Activated T-cell treated with anti-CD3 and anti-CD28 coated beads, Interleukin-2, amount 50 U/mL, for 48 hours (primary cell): ENCODE measurements at regions not wholly inside any gene's neighbourhood (a gene's known extent, or its start where the extent isn't known, plus 50 kb on each side); places are given as distances from the start of the nearest gene placed in this dataset.
"Not testable (repeated sequence)": the region's sequence is repeated elsewhere in the genome, so short reads cannot be mapped to it uniquely, and the experiment has no call there.

Experiments
- DNase-seq, 2 experiments: peaks; one replicate each; pipeline ENCODE4 v3.0.0-alpha.2; 2020

GRCh38 chr2:39925312-39925711 lies 146.3 kb upstream of the THUMPD2 start:
- DNase-seq = no peak

- no peak for DNase-seq
Observed at GRCh38 chr2:39923455-39923854, 144.4 kb upstream of the THUMPD2 start.

DNA sequence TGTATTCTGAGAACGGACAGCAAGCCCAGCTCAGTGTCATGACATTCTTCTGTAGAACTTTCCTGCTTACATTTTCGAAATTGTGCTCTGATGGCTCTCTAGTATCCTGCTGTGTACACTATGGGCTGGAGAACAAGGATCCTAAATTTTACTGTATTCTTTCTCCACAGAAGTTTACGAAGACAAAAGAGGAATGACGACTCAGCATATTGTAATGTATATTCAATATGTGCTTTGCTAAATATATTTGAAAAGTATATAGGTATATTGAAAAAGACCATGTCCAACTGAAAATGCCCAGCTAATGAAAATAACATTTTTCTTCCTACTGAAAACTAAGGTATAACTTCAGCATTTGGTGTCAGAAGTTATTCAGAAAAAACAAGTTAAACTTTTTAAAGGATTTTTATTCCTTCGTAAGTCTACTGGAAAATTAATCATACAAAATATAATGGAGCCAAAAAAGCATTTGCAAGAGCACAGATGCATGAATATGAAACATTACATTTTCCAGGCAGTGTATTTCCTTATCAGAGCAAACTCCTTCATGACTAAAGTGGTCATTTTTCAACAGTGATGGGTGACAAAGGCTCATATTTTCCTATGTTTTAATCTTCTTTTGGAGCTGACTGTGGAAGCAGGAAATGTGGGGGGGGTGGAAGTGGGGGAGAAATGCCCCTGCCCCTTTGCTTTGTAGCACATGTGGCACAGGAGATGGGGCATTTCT lies 143.8 kb upstream of the THUMPD2 start:
- no peak for DNase-seq

GRCh38 chr2:39920307-39920801 lies 141.3 kb upstream of the THUMPD2 start:
- peak in 1 of 2 experiments; percentile 36 for DNase-seq

GRCh38 chr2:39919511-39920306 lies 140.7 kb upstream of the THUMPD2 start:
- peak in 1 of 2 experiments; percentile 35 for DNase-seq

DNA sequence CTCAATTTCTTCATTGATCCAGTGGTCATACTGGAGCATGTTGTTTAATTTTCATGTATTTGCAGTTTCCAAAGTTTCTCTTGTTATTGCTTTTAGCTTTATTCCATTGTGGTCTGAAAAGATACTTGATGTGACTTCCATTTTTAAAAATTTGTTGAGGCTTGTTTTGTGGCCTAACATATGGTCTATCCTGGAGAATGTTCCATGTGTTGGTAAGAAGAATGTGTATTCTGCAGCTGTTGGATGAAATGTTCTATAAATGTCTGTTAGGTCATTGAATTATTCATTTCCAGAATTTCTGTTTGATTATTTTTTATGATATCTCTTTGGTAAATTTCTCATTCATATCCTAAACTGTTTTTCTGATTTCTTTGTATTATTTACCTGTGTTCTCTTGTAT lies 139.8 kb upstream of the THUMPD2 start:
- no peak for DNase-seq

GRCh38 chr2:39917371-39917770 lies 138.3 kb upstream of the THUMPD2 start:
- DNase-seq = not testable (repeated sequence)

DNA sequence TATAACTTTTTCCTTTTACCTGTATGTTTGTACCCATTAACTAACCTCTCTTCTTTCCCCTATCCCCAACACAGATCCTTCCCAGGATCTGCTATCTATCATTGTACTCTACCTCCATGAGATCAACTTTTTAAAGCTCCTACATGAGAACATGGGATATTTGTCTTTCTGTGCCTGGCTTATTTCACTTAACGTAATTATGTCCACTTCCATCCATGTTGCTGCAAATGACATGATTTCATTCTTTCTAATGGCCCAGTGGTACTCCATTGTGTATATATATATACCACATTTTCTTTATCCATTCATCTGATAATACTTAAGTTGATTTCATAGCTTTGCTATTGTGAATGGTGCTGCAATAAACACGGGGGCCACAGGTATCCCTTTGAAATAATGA lies 135.9 kb upstream of the THUMPD2 start:
- DNase-seq = no peak

GRCh38 chr2:39913648-39914461 lies 134.8 kb upstream of the THUMPD2 start:
- no peak for DNase-seq

- no peak for DNase-seq
Observed at GRCh38 chr2:39902103-39902502, 123.0 kb upstream of the THUMPD2 start.

DNA sequence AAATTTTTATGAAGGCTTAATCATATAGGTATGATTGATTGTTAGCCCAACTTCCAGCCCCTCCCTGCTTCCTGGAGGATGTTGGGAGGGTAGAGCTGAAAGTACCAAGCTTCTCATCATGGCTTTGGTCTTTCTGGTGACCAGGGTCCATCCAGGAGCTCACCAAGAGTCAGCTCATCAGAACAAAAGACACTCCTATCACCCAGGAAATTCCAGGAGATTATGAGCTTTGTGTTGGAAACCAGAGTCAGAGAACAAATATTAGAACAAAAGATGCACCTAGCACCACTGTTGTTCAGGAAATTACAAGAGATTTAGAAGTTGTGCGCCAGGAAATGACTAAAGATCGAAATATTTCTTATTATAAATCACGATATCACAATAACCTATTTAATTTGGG lies 119.9 kb upstream of the THUMPD2 start:
- no peak for DNase-seq

GRCh38 chr2:39897273-39897672 lies 118.2 kb upstream of the THUMPD2 start:
- no peak for DNase-seq

GRCh38 chr2:39894082-39894481 lies 115.0 kb upstream of the THUMPD2 start:
- no peak for DNase-seq

GRCh38 chr2:39893616-39894015 lies 114.6 kb upstream of the THUMPD2 start:
- DNase-seq = no peak

DNA sequence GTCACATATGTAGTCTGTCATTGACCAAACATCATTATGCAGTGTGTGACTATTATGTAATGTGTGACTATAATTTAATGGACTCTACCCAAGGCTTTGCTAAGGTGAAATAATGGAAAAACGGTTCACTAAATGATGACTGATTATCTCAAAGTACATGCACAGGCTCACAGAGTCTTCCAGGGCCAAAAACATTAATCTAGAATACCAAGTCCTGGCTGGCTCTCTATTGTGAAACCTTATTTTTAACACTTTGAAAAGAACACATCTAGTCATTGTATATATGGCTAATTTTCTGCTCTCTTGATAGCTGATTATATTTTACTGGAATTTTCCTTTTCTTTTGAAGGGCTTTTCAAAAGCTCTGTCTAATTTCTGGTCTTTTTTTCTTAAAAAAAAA lies 102.9 kb upstream of the THUMPD2 start:
- DNase-seq = no peak

DNA sequence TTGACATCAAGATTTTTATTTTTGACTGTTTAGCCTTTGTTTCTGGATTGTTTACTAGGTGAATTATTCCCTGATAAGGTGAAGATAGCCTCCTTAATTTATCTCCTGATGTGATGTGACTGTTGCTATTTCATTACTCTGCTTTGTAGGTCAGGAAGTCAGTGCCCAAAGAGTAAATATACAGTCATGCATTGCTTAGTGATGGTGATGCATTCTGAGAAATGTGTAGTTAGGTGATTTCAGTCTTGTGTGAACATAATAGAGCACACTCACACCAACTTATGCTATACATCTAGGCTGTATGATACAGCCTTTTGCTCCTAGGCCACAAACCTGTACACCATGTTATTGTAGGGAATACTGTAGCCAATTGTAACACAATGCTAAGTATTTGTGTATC lies 102.4 kb upstream of the THUMPD2 start:
- DNase-seq = no peak

DNA sequence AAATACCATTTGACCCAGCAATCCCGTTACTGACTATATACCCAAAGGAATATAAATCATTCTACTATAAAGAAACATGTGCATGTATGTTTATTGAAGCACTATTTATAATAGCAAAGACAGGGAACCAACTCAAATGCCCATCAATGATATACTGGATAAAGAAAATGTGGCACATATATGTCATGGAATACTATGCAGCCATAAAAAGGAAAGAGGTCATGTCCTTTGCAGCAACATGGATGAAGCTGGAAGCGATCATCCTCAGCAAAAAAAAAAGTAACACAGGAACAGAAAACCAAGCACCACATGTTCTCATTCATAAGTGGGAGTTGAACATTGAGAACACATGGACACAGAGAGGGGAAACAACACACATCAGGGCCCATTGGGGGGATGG lies 99.9 kb upstream of the THUMPD2 start:
- DNase-seq = not testable (repeated sequence)

GRCh38 chr2:39875914-39876267 lies 96.8 kb upstream of the THUMPD2 start:
- DNase-seq = no peak

DNA sequence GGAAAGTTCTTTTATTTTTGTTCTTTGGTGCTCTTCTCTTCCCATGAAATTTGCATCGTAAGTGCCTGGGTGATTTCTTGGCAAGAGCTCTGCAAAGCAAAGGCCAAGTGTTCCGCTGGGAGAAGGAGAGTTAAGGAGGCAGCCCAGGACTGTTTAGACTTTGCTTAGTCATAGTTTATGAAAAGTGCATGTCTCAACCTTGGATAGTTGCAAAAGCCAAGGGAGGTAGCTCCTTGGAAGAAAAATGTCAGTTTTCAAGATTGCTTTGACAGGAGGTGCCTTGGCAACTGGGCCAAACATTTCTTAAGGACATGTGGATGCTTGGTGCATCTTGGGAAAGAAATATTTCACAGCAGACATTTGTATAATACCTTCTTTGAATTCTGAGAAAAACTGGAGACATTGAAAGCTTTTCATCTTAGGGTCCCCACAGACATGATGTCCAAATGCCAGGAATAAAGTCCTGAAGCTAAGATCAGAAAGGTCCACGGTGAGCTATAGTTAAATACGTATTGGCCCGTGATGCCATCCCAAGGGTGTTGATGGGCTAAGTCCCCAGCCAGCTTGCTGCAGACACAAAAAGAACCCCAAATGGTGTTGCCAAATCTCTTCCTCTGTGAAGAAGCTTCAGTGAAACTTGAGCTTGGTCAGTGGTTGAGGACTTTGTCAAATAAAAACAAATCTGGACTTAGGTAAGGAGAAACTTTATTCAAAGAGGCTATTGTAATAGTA lies 96.3 kb upstream of the THUMPD2 start:
- DNase-seq = no peak

DNA sequence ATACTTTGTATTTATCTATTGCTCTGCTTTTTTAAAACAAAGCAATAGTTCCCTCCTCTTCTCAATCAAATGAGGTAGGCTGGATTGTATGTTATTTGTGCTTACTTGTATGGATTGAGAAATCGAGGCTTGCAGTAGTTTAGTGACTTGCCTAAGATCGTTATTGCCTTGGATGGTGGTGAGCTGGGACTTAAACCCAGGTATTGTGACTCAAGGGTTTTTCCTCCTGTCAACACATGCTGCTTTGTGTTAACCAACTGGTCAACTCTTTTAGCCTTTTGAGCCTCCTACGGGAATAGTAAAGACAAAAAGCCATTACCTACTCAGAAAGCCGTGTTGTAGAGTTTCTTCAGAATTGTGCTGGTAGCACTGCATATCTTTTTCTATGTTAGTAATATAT lies 95.2 kb upstream of the THUMPD2 start:
- no peak for DNase-seq

DNA sequence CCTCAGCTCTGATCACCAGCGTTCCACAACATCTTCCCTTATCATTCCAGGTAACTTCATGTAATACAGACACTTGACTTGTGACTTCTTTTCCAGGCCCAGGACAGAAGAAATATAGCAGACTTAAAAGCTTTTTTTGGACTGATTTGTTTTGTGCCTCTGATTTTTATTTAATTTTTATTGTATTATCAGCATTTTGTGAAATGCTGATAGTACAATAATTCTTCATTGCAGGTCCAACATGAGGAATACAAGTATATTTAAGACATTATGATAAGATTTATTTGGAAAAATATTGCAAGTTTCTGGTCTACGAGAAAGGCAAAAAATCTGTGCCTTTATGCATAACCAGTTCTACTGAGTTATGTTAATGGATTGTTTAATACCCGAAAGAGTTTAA lies 94.5 kb upstream of the THUMPD2 start:
- no peak for DNase-seq

DNA sequence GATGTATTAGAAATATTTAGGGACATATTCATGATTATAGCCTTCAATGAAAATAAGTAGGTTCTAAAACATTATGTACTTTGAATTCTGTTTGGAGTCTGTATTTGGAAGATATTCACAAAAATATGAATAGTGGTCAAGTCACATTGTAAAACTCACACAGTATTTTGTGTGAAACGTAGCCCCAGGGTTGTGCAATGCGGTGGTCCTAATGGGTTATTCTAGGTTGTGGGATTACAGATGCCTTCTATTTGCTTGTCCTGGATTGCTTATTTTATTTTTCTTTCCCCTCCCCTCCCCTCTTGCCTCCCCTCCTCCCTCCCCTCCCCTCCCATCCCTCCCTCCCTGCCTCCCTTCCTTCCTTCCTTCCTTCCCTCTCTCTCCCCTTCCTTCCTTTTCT lies 93.7 kb upstream of the THUMPD2 start:
- DNase-seq = no peak

- no peak for DNase-seq
Observed at GRCh38 chr2:39871291-39871761, 92.3 kb upstream of the THUMPD2 start.
